ENCODE measurements at regions not wholly inside any gene's neighbourhood (a gene's known extent, or its start where the extent isn't known, plus 50 kb on each side); places are given as distances from the start of the nearest gene placed in this dataset.

- no peak for TF ChIP-seq CTCF (IDR thresholded peaks at IDR 0.05; ENCODE audit: low read depth, low read length, poor library complexity, severe bottlenecking)
- TF ChIP-seq EZH2phosphoT487 (IDR thresholded peaks at IDR 0.05; ENCODE audit: borderline replicate concordance, low read length) = no peak
Measured at GRCh38 chr2:128590309-128591021, 271.8 kb upstream of the HS6ST1 start.

Data from DOHH2 (cell line).